ENCODE measurements at regions not wholly inside any gene's neighbourhood (a gene's known extent, or its start where the extent isn't known, plus 50 kb on each side); places are given as distances from the start of the nearest gene placed in this dataset.

GRCh38 chr12:89793946-89794345, 85.3 kb upstream of the ATP2B1 start:
- Mint-ChIP-seq H3K4me3 (no peak overlapping the region), H3K36me3 (ENCODE audit: low read depth) (no peaks in the 10 kb centered on the region), H3K9me3 (no peaks in the 10 kb centered on the region), H3K27me3 (ENCODE audit: low read depth) (no peaks in the 10 kb centered on the region), H3K27ac (no peak overlapping the region), H3K4me1 (ENCODE audit: low read depth) (no peaks in the 10 kb centered on the region)
- DNase-seq: no peak
- intact Hi-C loops (cut with micrococcal nuclease): no loop called here
- CTCF ChIA-PET: no interaction called here

GRCh38 chr12:89791286-89791685, 82.6 kb upstream of the ATP2B1 start:
- Mint-ChIP-seq H3K27ac (no peak overlapping the region), H3K4me1 (ENCODE audit: low read depth) (no peaks in the 10 kb centered on the region), H3K9me3 (peaks cover 8% of the 10 kb centered on the region), H3K4me3 (no peak overlapping the region), H3K36me3 (ENCODE audit: low read depth) (peaks cover 9% of the 10 kb centered on the region), H3K27me3 (ENCODE audit: low read depth) (no peaks in the 10 kb centered on the region)
- DNase-seq: no peak
- intact Hi-C loops (cut with micrococcal nuclease): no loop called here
- CTCF ChIA-PET: no interaction called here

GRCh38 chr12:89789862-89790261, 81.2 kb upstream of the ATP2B1 start:
- H3K4me1 Mint-ChIP-seq (ENCODE audit: low read depth): no peaks in the 10 kb centered on the region
- CTCF ChIA-PET: no interaction called here
- H3K36me3 Mint-ChIP-seq (ENCODE audit: low read depth): peaks cover 17% of the 10 kb centered on the region
- DNase-seq: no peak
- H3K4me3 Mint-ChIP-seq: no peak overlapping the region
- peaks cover 16% of the 10 kb centered on the region for H3K9me3 Mint-ChIP-seq
- H3K27ac Mint-ChIP-seq: no peak overlapping the region
- no peaks in the 10 kb centered on the region for H3K27me3 Mint-ChIP-seq (ENCODE audit: low read depth)
- intact Hi-C loops (cut with micrococcal nuclease): no loop called here

DNA sequence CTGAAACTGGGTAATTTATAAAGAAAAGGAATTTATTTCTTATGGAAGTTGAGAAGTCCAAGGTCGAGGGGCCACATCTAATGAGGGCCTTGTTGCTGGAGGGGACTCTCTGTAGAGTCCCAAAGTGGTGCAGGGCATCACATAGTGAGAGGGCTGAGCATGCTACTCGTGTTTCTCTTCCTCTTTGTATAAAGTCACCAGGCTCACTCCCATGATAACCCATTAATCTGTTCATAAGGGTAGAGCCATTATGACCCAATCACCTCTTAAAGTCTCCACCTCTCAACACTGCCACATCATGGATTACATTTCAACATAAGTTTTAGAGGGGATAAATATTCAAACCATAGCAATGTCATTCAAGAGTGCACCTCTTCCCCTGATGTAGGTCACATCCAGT, 79.1 kb upstream of the ATP2B1 start:
- Mint-ChIP-seq H3K27me3 (ENCODE audit: low read depth) (no peaks in the 10 kb centered on the region), H3K27ac (no peak overlapping the region), H3K4me3 (no peak overlapping the region), H3K4me1 (ENCODE audit: low read depth) (no peaks in the 10 kb centered on the region), H3K36me3 (ENCODE audit: low read depth) (peaks cover 17% of the 10 kb centered on the region), H3K9me3 (peaks cover 16% of the 10 kb centered on the region)
- CTCF ChIA-PET: no interaction called here
- intact Hi-C loops (cut with micrococcal nuclease): no loop called here
- no peak for DNase-seq

DNA sequence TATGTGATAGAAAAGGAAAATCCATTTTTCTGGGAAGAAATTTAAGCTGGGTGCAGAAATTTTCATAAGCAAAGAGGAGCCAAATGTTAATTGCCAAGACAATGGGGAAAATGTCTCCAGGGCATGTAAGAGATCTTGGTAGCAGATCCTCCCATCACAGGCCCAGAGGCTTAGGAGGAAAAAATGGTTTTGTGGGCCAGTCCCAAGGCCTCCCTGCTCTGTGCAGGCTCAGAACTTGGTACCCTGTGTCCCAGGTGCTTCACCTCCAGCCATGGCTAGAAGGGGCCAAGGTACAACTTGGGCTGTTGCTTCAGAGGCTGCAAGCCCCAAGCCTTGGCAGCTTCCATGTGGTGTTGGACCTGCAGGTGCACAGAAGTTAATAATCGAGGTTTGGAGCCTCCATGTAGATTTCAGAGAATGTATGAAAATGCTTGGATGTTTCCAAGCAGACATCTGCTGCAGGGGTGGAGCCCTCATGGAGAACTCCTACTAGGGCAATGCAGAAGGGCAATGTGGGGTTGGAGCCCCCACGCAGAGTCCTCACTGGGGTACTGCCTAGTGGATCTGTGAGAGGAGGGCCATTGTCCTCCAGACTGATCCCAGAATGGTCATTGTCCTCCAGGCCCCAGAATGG, 77.7 kb upstream of the ATP2B1 start:
- Mint-ChIP-seq H3K27ac (no peak overlapping the region), H3K9me3 (peaks cover 16% of the 10 kb centered on the region), H3K4me1 (ENCODE audit: low read depth) (no peaks in the 10 kb centered on the region), H3K4me3 (no peak overlapping the region), H3K36me3 (ENCODE audit: low read depth) (peaks cover 17% of the 10 kb centered on the region), H3K27me3 (ENCODE audit: low read depth) (no peaks in the 10 kb centered on the region)
- no peak for DNase-seq
- CTCF ChIA-PET: no interaction called here
- intact Hi-C loops (cut with micrococcal nuclease): no loop called here

DNA sequence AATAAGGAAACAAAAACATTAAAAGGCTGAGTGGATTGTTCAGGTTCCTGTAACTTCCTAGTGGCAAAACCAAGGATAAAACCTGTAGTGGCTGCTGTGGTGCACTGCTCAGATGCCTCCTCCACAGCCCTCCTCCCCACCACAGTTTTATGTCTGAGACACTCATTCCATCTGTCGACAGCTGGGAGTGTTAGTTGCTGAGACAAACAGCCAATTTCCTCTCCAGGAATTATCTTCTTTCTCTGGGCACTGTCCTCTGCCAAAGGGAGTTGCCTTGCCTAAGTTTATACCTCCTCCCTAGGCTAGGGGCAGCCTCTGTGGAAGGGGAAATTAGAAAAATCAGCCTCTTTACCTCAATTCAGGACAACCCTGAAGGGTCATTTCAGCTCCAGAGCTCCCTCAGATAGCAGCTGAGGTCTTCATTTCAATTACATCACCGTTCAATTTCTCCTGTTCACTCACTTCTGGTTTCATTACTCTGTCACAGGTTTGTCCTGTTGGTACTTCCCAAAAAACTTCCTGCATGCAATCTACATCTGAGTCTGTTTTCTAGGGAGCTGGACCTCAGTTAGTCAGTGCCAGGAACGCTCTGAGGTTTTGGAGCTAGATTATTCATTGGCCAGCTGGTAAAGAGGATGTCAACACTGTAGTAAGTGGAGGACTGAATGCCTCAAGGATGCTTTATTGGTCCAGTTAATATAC, 74.9 kb upstream of the ATP2B1 start:
- Mint-ChIP-seq H3K36me3 (ENCODE audit: low read depth) (peaks cover 17% of the 10 kb centered on the region), H3K27me3 (ENCODE audit: low read depth) (no peaks in the 10 kb centered on the region), H3K4me1 (ENCODE audit: low read depth) (no peaks in the 10 kb centered on the region), H3K4me3 (no peak overlapping the region), H3K27ac (no peak overlapping the region), H3K9me3 (peaks cover 16% of the 10 kb centered on the region)
- CTCF ChIA-PET: no interaction called here
- DNase-seq: no peak
- intact Hi-C loops (cut with micrococcal nuclease): no loop called here

GRCh38 chr12:89782807-89783206, 74.2 kb upstream of the ATP2B1 start:
- CTCF ChIA-PET: no interaction called here
- no peaks in the 10 kb centered on the region for H3K4me1 Mint-ChIP-seq (ENCODE audit: low read depth)
- H3K9me3 Mint-ChIP-seq: peaks cover 18% of the 10 kb centered on the region
- H3K27ac Mint-ChIP-seq: no peak overlapping the region
- H3K27me3 Mint-ChIP-seq (ENCODE audit: low read depth): no peaks in the 10 kb centered on the region
- DNase-seq: no peak
- H3K36me3 Mint-ChIP-seq (ENCODE audit: low read depth): peaks cover 17% of the 10 kb centered on the region
- no peak overlapping the region for H3K4me3 Mint-ChIP-seq
- intact Hi-C loops (cut with micrococcal nuclease): no loop called here

- Mint-ChIP-seq H3K4me3 (no peak overlapping the region), H3K27ac (no peak overlapping the region), H3K27me3 (ENCODE audit: low read depth) (no peaks in the 10 kb centered on the region), H3K4me1 (ENCODE audit: low read depth) (no peaks in the 10 kb centered on the region), H3K36me3 (ENCODE audit: low read depth) (peaks cover 15% of the 10 kb centered on the region), H3K9me3 (peaks cover 19% of the 10 kb centered on the region)
- CTCF ChIA-PET: no interaction called here
- intact Hi-C loops (cut with micrococcal nuclease): no loop called here
- DNase-seq: no peak
Observed at GRCh38 chr12:89781946-89782550, 73.4 kb upstream of the ATP2B1 start.

GRCh38 chr12:89781156-89781555, 72.5 kb upstream of the ATP2B1 start:
- Mint-ChIP-seq H3K4me3 (no peak overlapping the region), H3K9me3 (peaks cover 13% of the 10 kb centered on the region), H3K36me3 (ENCODE audit: low read depth) (peaks cover 8% of the 10 kb centered on the region), H3K27me3 (ENCODE audit: low read depth) (no peaks in the 10 kb centered on the region), H3K4me1 (ENCODE audit: low read depth) (no peaks in the 10 kb centered on the region), H3K27ac (no peak overlapping the region)
- intact Hi-C loops (cut with micrococcal nuclease): no loop called here
- DNase-seq: no peak
- CTCF ChIA-PET: interaction anchor here (0.6 kb wide), 1 partner anchor 15 kb away, joined by 3 read pairs; no protein-coding TSS in a partner anchor

- H3K4me3 Mint-ChIP-seq: no peak overlapping the region
- H3K4me1 Mint-ChIP-seq (ENCODE audit: low read depth): no peaks in the 10 kb centered on the region
- CTCF ChIA-PET: no interaction called here
- no peaks in the 10 kb centered on the region for H3K36me3 Mint-ChIP-seq (ENCODE audit: low read depth)
- intact Hi-C loops (cut with micrococcal nuclease): no loop called here
- no peak overlapping the region for H3K27ac Mint-ChIP-seq
- H3K9me3 Mint-ChIP-seq: peaks cover 5% of the 10 kb centered on the region
- DNase-seq: no peak
- H3K27me3 Mint-ChIP-seq (ENCODE audit: low read depth): no peaks in the 10 kb centered on the region
Observed at GRCh38 chr12:89779090-89779489, 70.5 kb upstream of the ATP2B1 start.

DNA sequence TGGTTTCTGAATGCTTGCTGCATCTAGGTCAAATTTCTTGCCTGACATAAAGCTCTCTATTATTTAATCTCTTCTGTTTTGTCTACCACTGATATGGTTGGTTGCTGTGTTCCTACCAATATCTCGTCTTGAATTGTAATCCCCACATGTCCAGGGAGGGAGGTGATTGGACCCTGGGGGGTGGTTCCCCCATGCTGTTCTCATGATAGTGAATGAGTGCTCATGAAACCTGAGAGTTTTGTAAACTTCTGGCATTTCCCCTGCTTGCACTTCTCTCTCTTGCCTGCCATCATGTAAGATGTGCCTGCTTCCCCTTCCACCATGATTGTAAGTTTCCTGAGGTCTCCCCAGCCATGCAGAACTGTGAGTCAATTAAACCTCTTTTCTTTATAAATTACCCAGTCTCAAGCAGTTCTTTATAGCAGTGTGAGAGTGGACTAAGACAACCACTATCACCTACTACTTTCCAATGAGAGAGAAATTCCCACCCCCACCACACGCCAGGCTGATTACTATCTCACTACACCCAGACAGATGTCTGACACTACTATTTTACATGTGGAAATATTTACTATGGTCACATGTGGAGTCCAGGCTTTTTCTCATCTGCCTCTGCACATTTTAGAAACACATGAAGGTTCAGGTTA, 69.2 kb upstream of the ATP2B1 start:
- Mint-ChIP-seq H3K27me3 (ENCODE audit: low read depth) (no peaks in the 10 kb centered on the region), H3K27ac (no peak overlapping the region), H3K4me3 (no peak overlapping the region), H3K9me3 (peaks cover 5% of the 10 kb centered on the region), H3K36me3 (ENCODE audit: low read depth) (no peaks in the 10 kb centered on the region), H3K4me1 (ENCODE audit: low read depth) (no peaks in the 10 kb centered on the region)
- no peak for DNase-seq
- intact Hi-C loops (cut with micrococcal nuclease): no loop called here
- CTCF ChIA-PET: no interaction called here

- Mint-ChIP-seq H3K9me3 (peaks cover 5% of the 10 kb centered on the region), H3K36me3 (ENCODE audit: low read depth) (no peaks in the 10 kb centered on the region), H3K27ac (no peak overlapping the region), H3K4me3 (no peak overlapping the region), H3K4me1 (ENCODE audit: low read depth) (no peaks in the 10 kb centered on the region), H3K27me3 (ENCODE audit: low read depth) (no peaks in the 10 kb centered on the region)
- no peak for DNase-seq
- CTCF ChIA-PET: interaction anchor here (0.6 kb wide), 1 partner anchor 28 kb away, joined by 3 read pairs; no protein-coding TSS in a partner anchor
- intact Hi-C loops (cut with micrococcal nuclease): no loop called here
Observed at GRCh38 chr12:89775986-89776365, 67.3 kb upstream of the ATP2B1 start.
